ENCODE measurements at regions not wholly inside any gene's neighbourhood (a gene's known extent, or its start where the extent isn't known, plus 50 kb on each side); places are given as distances from the start of the nearest gene placed in this dataset.

DNA sequence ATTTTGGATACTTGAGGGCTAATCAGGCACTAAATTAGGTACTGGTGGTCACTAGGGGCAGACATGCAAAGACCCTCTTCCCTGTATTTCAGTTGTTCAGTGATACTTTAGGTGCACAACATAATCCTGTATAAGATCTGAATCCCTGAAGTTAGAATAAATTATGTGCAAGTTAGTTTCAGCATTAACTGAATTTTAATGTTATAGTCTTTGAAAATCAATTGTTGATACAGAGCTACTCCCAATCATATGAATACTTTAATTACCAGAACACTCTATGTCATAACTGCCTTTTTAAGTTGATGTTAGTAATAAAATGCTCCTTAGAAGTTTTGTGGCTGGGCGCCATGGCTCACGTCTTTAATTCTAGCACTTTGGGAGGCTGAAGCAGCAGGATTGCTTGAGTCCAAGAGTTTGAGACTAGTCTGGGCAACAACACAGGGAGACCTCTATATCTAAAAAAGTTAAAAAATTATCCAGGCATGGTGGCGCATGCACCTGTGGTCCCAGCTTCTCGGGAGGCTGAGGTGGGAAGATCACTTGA is 87.1 kb upstream of the SKAP2 start:
- TF ChIP-seq GTF2I (CRISPR knock-in tag; conservative IDR thresholded peaks at IDR 0.05) = no peak
- TF ChIP-seq SMAD4 (CRISPR knock-in tag; IDR thresholded peaks at IDR 0.05) = no peak
- TF ChIP-seq SP1 (CRISPR knock-in tag; conservative IDR thresholded peaks at IDR 0.05) = no peak
- no peak for TF ChIP-seq ZNF317 (CRISPR knock-in tag; IDR thresholded peaks at IDR 0.05; ENCODE audit: borderline replicate concordance, low read depth)
- Mint-ChIP-seq H3K27me3 (ENCODE audit: low read depth) (no peaks in the 10 kb centered on the region), H3K9me3 (no peaks in the 10 kb centered on the region), H3K27ac (no peak overlapping the region), H3K36me3 (no peaks in the 10 kb centered on the region), H3K4me3 (no peak overlapping the region), H3K4me1 (peaks cover 59% of the 10 kb centered on the region)
- ATAC-seq (no peak), DNase-seq (ENCODE audit: low spot score) (no peak)
- CTCF ChIA-PET = no interaction called here
- POLR2A ChIA-PET = interaction anchor here (0.7 kb wide), 1 partner anchor 12 kb away, joined by 6 read pairs; no protein-coding TSS in a partner anchor

DNA sequence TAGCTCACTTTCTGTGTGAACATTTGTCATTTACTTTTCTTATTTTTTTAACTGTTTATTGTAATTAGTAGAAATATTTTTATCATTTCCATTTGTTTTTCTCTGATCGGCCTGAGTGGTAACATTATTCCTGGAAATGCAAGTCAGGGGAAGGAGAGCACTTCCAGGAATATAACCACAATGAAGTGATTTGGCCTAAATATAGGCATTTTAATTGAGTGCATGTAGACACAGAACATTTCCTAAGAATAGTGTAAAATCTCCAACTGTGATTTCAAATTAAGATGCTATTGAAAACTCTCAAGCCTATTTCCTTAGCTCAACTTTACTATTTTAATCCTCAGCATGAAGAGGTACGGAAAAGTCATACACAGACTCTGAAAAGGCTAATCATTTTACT is 86.5 kb upstream of the SKAP2 start:
- Mint-ChIP-seq H3K4me1 (peaks cover 64% of the 10 kb centered on the region), H3K4me3 (no peak overlapping the region), H3K9me3 (no peaks in the 10 kb centered on the region), H3K27ac (peak overlapping the region; percentile 57; the same call in 1 of the 2 replicates), H3K36me3 (no peaks in the 10 kb centered on the region), H3K27me3 (ENCODE audit: low read depth) (no peaks in the 10 kb centered on the region)
- CTCF ChIA-PET = no interaction called here
- ATAC-seq (no peak), DNase-seq (ENCODE audit: low spot score) (no peak)
- POLR2A ChIA-PET = no interaction called here
- no peak for TF ChIP-seq ESRRA (CRISPR knock-in tag; IDR thresholded peaks at IDR 0.05; ENCODE audit: borderline replicate concordance)
- TF ChIP-seq ZNF416 (CRISPR knock-in tag; IDR thresholded peaks at IDR 0.05) = no peak
- TF ChIP-seq TCF7 (CRISPR knock-in tag; IDR thresholded peaks at IDR 0.05; ENCODE audit: low read depth) = no peak
- TF ChIP-seq IRF2 (CRISPR knock-in tag; IDR thresholded peaks at IDR 0.05; ENCODE audit: borderline replicate concordance, low read depth) = no peak
- TF ChIP-seq FOXK1 (CRISPR knock-in tag; IDR thresholded peaks at IDR 0.05) = no peak
- no peak for TF ChIP-seq ZNF671 (CRISPR knock-in tag; IDR thresholded peaks at IDR 0.05)
- TF ChIP-seq ARID4B (CRISPR knock-in tag; IDR thresholded peaks at IDR 0.05; ENCODE audit: borderline replicate concordance) = no peak

- H3K9me3 Mint-ChIP-seq = no peaks in the 10 kb centered on the region
- peak overlapping the region; percentile 99 for H3K27ac Mint-ChIP-seq
- H3K4me1 Mint-ChIP-seq = peaks cover 72% of the 10 kb centered on the region
- TF ChIP-seq, protein P1, sequence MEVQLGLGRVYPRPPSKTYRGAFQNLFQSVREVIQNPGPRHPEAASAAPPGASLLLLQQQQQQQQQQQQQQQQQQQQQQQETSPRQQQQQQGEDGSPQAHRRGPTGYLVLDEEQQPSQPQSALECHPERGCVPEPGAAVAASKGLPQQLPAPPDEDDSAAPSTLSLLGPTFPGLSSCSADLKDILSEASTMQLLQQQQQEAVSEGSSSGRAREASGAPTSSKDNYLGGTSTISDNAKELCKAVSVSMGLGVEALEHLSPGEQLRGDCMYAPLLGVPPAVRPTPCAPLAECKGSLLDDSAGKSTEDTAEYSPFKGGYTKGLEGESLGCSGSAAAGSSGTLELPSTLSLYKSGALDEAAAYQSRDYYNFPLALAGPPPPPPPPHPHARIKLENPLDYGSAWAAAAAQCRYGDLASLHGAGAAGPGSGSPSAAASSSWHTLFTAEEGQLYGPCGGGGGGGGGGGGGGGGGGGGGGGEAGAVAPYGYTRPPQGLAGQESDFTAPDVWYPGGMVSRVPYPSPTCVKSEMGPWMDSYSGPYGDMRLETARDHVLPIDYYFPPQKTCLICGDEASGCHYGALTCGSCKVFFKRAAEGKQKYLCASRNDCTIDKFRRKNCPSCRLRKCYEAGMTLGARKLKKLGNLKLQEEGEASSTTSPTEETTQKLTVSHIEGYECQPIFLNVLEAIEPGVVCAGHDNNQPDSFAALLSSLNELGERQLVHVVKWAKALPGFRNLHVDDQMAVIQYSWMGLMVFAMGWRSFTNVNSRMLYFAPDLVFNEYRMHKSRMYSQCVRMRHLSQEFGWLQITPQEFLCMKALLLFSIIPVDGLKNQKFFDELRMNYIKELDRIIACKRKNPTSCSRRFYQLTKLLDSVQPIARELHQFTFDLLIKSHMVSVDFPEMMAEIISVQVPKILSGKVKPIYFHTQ (CRISPR knock-in tag; IDR thresholded peaks at IDR 0.05) = no peak
- no peak for TF ChIP-seq TCF7 (CRISPR knock-in tag; IDR thresholded peaks at IDR 0.05; ENCODE audit: low read depth)
- TF ChIP-seq ZNF671 (CRISPR knock-in tag; IDR thresholded peaks at IDR 0.05) = no peak
- no peak for TF ChIP-seq ZNF121 (CRISPR knock-in tag; IDR thresholded peaks at IDR 0.05)
- TF ChIP-seq ZNF396 (CRISPR knock-in tag; IDR thresholded peaks at IDR 0.05; ENCODE audit: borderline replicate concordance) = no peak
- DNase-seq (ENCODE audit: low spot score) = no peak
- H3K36me3 Mint-ChIP-seq = no peaks in the 10 kb centered on the region
- H3K4me3 Mint-ChIP-seq = peak overlapping the region; percentile 28
- ChIA-PET POLR2A (interaction anchor here (1.4 kb wide), 1 partner anchor 11 kb away, joined by 3 read pairs; no protein-coding TSS in a partner anchor), CTCF (interaction anchor here (1.5 kb wide), 1 partner anchor 202 kb away, joined by 4 read pairs; no protein-coding TSS in a partner anchor)
- no peak for ATAC-seq
- no peaks in the 10 kb centered on the region for H3K27me3 Mint-ChIP-seq (ENCODE audit: low read depth)
Measured at GRCh38 chr7:26949319-26949718, 84.9 kb upstream of the SKAP2 start.
